GM13976 (cell line): ENCODE measurements at regions not wholly inside any gene's neighbourhood (a gene's known extent, or its start where the extent isn't known, plus 50 kb on each side); places are given as distances from the start of the nearest gene placed in this dataset.

Experiments
- DNase-seq: peaks from one replicate; pipeline ENCODE4 v3.0.0; 2012; ENCODE audit warnings: low spot score
- CTCF ChIP-seq: IDR thresholded peaks from 2 replicates; pipeline ENCODE4 v1.5.1; 2012; ENCODE audit warnings: borderline replicate concordance, mild to moderate bottlenecking; ENCODE audit not compliant: insufficient read depth; ENCODE audit errors: extremely low read depth, missing control alignments, control extremely low read depth
- in situ Hi-C: fragments of 300-500 bp; cut with MboI; formaldehyde crosslinking; loops from one replicate; pipeline ENCODE4 v1.12.0; 2022; ENCODE audit warnings: low sequenced_read_pairs, mixed read lengths, inconsistent platforms; ENCODE audit not compliant: unreplicated experiment

DNA sequence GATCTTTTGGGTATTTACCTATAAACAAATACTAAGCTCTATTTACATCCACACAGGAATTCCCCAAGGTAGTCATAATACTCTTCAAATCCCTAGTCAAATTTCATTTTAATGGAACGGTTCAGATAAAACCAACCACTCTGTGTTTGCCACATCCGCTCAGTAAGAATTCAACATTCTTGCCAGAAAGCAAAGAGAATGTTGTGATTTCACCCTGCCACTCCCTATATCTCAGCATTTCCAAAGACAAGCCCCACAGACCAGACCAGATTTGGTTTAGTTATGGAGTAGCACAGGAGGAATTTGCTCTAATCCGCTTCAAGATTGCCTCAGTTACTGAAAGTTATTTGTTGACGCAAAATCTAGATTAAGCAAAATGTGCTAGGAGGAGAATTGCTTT is 105.6 kb upstream of the SERP2 start:
- no peak for TF ChIP-seq CTCF
- in situ Hi-C loops = no loop called here
- DNase-seq = no peak

DNA sequence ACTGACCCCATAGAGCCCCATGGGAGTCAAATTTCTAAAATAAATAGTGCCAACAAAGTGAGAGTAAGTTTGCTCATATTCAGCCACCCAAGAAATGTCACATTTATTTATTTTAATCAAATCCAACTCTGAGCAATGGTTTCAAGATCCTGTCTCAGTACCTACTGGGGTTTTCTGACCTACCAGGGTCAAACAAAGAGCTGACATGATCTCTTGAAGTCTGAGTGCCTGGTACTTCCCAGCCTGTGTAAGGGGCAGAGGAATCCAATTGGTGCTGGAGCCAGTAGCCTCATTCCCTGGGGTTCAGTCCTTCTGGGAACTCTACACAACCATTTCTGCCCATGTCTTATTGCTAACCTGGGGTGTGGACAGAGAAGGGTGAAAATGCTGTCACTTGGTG is 104.6 kb upstream of the SERP2 start:
- in situ Hi-C loops = no loop called here
- no peak for TF ChIP-seq CTCF
- no peak for DNase-seq

DNA sequence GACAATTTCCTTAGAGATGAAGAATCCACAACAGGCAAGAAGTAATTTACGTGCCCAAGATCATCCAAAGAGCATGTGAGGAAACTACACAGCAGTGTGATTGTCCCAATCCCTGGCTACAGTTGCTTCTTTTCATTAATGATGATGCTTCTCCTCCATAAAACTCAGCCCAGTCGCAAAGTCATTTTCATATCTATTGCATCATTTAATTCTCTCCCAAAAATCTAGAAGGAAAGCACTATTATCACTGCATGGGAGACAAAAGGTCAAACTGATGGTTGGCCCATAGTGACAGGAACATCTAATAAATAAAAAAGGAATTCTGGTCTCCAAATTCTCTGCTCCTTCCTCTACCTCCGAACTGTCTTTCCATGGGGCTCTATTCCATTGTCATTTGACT is 103.5 kb upstream of the SERP2 start:
- in situ Hi-C loops = no loop called here
- DNase-seq = no peak
- no peak for TF ChIP-seq CTCF

- TF ChIP-seq CTCF = no peak
- no peak for DNase-seq
- in situ Hi-C loops = no loop called here
Observed at GRCh38 chr13:44271031-44271455, 102.6 kb upstream of the SERP2 start.

GRCh38 chr13:44271473-44271872 is 102.2 kb upstream of the SERP2 start:
- in situ Hi-C loops = no loop called here
- TF ChIP-seq CTCF = no peak
- no peak for DNase-seq

DNA sequence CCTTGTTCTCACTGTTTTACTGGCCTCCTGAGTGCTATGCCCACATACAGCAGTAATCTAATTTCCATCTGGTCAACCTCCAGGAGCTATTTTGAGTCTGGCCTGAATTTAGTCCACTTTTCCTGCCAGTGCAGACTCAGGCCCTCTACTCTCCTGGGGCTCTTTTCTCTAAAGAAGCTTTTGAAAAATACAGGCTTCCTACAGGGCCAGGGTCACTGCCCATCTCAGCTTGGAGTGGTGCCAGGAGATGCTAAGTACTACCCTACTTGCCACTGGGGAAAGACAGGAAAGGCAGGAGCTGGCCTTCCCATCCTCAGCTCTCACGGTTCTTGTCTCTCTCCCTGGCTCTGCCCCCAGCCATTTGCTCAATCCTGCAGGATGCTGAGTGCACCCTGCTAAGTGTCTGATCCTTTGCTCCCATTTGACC is 101.7 kb upstream of the SERP2 start:
- in situ Hi-C loops = no loop called here
- TF ChIP-seq CTCF = no peak
- no peak for DNase-seq

DNA sequence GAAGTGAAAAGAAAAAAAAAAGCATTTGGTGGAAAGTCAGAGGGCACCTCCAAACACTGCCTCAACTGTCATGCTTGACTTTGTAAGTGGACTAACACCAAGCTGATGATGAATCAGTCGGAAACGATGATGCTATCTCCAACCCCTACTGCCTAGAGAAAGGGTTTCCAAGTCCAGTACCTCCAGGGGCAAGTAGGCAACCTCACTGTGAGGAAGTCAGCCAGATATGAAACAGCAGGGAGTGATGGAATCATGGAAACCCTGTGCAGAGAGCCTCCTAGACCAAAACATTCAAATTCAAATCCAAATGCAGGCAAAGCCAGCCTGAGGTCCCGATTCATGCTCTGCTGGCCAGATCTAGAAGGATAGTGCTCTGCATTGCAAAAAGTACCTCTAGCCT is 100.9 kb upstream of the SERP2 start:
- no peak for DNase-seq
- in situ Hi-C loops = no loop called here
- no peak for TF ChIP-seq CTCF
